Endothelial cell of umbilical vein (primary cell): ENCODE measurements at regions not wholly inside any gene's neighbourhood (a gene's known extent, or its start where the extent isn't known, plus 50 kb on each side); places are given as distances from the start of the nearest gene placed in this dataset.

Experiments
- BruUV-seq: library from RNA; stranded (reverse); fragments of 400-500 nt; replicated peaks from 2 replicates; lab custom pipeline; 2021; lab: Mats Ljungman, UMichigan
- CTCF ChIA-PET: fragments of 300-600, 350-600 bp; sonication (Branson Sonifier 250); formaldehyde crosslinking; loops from one replicate; lab custom pipeline; 2021; ENCODE audit warnings: antibody characterized with exemption, inconsistent platforms; lab: Charles Lee
- POLR2A ChIA-PET: fragments of 300-600, 350-600 bp; sonication (Branson Sonifier 250); formaldehyde crosslinking; loops from one replicate; lab custom pipeline; 2021; ENCODE audit warnings: antibody characterized with exemption, inconsistent platforms; lab: Charles Lee
- DNase-seq: peaks from one replicate; pipeline ENCODE4 v3.0.0-alpha.2; 2011; ENCODE audit warnings: low read depth, low spot score
- FAIRE-seq: peaks from 2 replicates; lab custom pipeline; 2011; peaks lifted over from hg19 to GRCh38; lab: Jason Lieb, UNC
- H2AFZ ChIP-seq: 2 replicates; pipeline ENCODE4 v1.6.0; 2012; ENCODE audit warnings: low read depth, low read length, control low read depth, inconsistent platforms
- H3K27ac ChIP-seq: 2 replicates; pipeline ENCODE4 v1.5.1; 2011; ENCODE audit warnings: low read depth, mild to moderate bottlenecking, control low read depth, low read length, moderate library complexity; ENCODE audit not compliant: insufficient read depth
- H3K27me3 ChIP-seq, 2 experiments: 2 replicates each; pipeline versions ENCODE4 v1.6.0 to v1.6.1; 2011; ENCODE audit warnings: low read length in 2 of 2, mixed read lengths in 1 of 2; ENCODE audit not compliant: control insufficient read depth in 2 of 2, insufficient read depth in 2 of 2
- H3K36me3 ChIP-seq, 2 experiments: 2 replicates in 1 of 2; 3 replicates in 1 of 2; pipeline ENCODE4 v1.5.1; 2011; ENCODE audit warnings: low read length in 2 of 2, mild to moderate bottlenecking in 1 of 2, moderate library complexity in 1 of 2; ENCODE audit not compliant: control insufficient read depth in 2 of 2, insufficient read depth in 2 of 2; ENCODE audit errors: extremely low read depth in 1 of 2
- H3K4me1 ChIP-seq: 3 replicates; pipeline ENCODE4 v1.5.1; 2011; ENCODE audit warnings: mild to moderate bottlenecking, low read length; ENCODE audit not compliant: control insufficient read depth, insufficient read depth; ENCODE audit errors: extremely low read depth
- H3K4me2 ChIP-seq: 2 replicates; pipeline ENCODE4 v1.6.1; 2011; ENCODE audit warnings: low read length, control low read depth, mixed read lengths; ENCODE audit not compliant: insufficient read depth
- H3K4me3 ChIP-seq, 3 experiments: fragments of 200-600 bp in 1 of 3; sonication (generic), shearing (Covaris generic) in 1 of 3; replicated peaks in 1 of 3; 2 replicates each; pipeline ENCODE4 v1.5.1; 2011 to 2016; ENCODE audit warnings: control low read depth in 3 of 3, low read length in 3 of 3, mild to moderate bottlenecking in 2 of 3, inconsistent platforms in 1 of 3, low read depth in 1 of 3, moderate library complexity in 1 of 3; ENCODE audit not compliant: insufficient read depth in 1 of 3
- H3K79me2 ChIP-seq: 2 replicates; pipeline ENCODE4 v1.6.0; 2012; ENCODE audit warnings: low read length, inconsistent platforms; ENCODE audit not compliant: control insufficient read depth, insufficient read depth
- H3K9ac ChIP-seq: replicated peaks from 2 replicates; pipeline ENCODE3; 2011; ENCODE audit warnings: low read length, control low read depth; ENCODE audit not compliant: insufficient read depth; ENCODE audit errors: extremely low read depth
- H3K9me1 ChIP-seq: replicated peaks from 3 replicates; pipeline ENCODE4 v1.6.0; 2011; ENCODE audit warnings: mild to moderate bottlenecking, low read length; ENCODE audit not compliant: control insufficient read depth, insufficient read depth; ENCODE audit errors: extremely low read depth
- H3K9me3 ChIP-seq: replicated peaks from 2 replicates; pipeline ENCODE4 v1.5.1; 2012; ENCODE audit warnings: low read length, inconsistent platforms; ENCODE audit not compliant: control insufficient read depth, insufficient read depth
- H4K20me1 ChIP-seq: replicated peaks from 2 replicates; pipeline ENCODE3; 2011; ENCODE audit warnings: mild to moderate bottlenecking, low read length; ENCODE audit not compliant: control insufficient read depth, insufficient read depth; ENCODE audit errors: extremely low read depth
- CTCF ChIP-seq, 2 donors: IDR thresholded peaks; 1 replicate in 1 of 2; 2 replicates in 1 of 2; pipeline ENCODE4 v1.5.1; 2011; ENCODE audit warnings: low read length in 2 of 2, mild to moderate bottlenecking in 2 of 2, moderate library complexity in 2 of 2, control low read depth in 1 of 2, inconsistent platforms in 1 of 2, low read depth in 1 of 2; ENCODE audit not compliant: insufficient read depth in 1 of 2; ENCODE audit errors: extremely low read depth in 1 of 2
- EZH2 ChIP-seq: IDR thresholded peaks from 2 replicates; pipeline ENCODE4 v1.6.1; 2012; ENCODE audit warnings: borderline replicate concordance, low read depth, mild to moderate bottlenecking, moderate library complexity, low read length, inconsistent platforms; ENCODE audit not compliant: severe bottlenecking
- FOS ChIP-seq: IDR thresholded peaks from 2 replicates; pipeline ENCODE4 v1.6.1; 2011; ENCODE audit warnings: mild to moderate bottlenecking, low read length, moderate library complexity, borderline replicate concordance; ENCODE audit not compliant: insufficient read depth
- GATA2 ChIP-seq: IDR thresholded peaks from 2 replicates; pipeline ENCODE4 v1.7.0; 2011; ENCODE audit warnings: low read depth, mild to moderate bottlenecking, moderate library complexity, mixed read lengths, low read length; ENCODE audit not compliant: insufficient read length, insufficient read depth
- JUN ChIP-seq: IDR thresholded peaks from 2 replicates; pipeline ENCODE4 v1.6.1; 2011; ENCODE audit warnings: borderline replicate concordance, low read depth; ENCODE audit not compliant: insufficient read length, insufficient read depth
- MAX ChIP-seq: IDR thresholded peaks from 2 replicates; pipeline ENCODE4 v1.6.1; 2011; ENCODE audit not compliant: insufficient read depth, insufficient read length
- MYC ChIP-seq: IDR thresholded peaks from one replicate; pipeline ENCODE4 v1.6.1; 2011; ENCODE audit warnings: mild to moderate bottlenecking, low read depth, low read length
- POLR2A ChIP-seq: IDR thresholded peaks from 2 replicates; pipeline ENCODE4 v1.6.1; 2012; ENCODE audit warnings: low read depth, mild to moderate bottlenecking, control low read depth, low read length
- POLR2AphosphoS5 ChIP-seq: IDR thresholded peaks from 2 replicates; pipeline ENCODE4 v1.6.1; 2012; ENCODE audit warnings: low read depth, mild to moderate bottlenecking, control low read depth, low read length, moderate library complexity; ENCODE audit not compliant: insufficient read depth
- dilution Hi-C: fragments of 300-500 bp; cut with MboI; formaldehyde crosslinking; loops from one replicate; pipeline ENCODE4 v1.15.0; 2019; ENCODE audit warnings: low sequenced_read_pairs; ENCODE audit not compliant: extremely low pct_ligation_motif_present
- intact Hi-C: fragments of 100-400 bp; cut with micrococcal nuclease; formaldehyde crosslinking; loops from one replicate; pipeline ENCODE4 v1.10.0; 2022

GRCh38 chr4:54913751-54914526 lies 211.5 kb downstream of the KDR start:
- Histone ChIP-seq H3K4me3 (no peak overlapping the region), H3K9ac (no peak overlapping the region), H3K4me1 (no peaks in the 10 kb centered on the region), H2AFZ (no peak overlapping the region), H3K9me1 (no peaks in the 10 kb centered on the region), H3K27me3 (peaks cover 34 to 47% of the 10 kb centered on the region in 2 experiments), H3K36me3 (no peaks in the 10 kb centered on the region), H3K9me3 (no peaks in the 10 kb centered on the region), H3K4me2 (no peak overlapping the region), H3K27ac (no peak overlapping the region), H4K20me1 (no peaks in the 10 kb centered on the region), H3K79me2 (no peaks in the 10 kb centered on the region)
- BruUV-seq = no TSS peak
- TF ChIP-seq MAX (no peak), JUN (no peak), FOS (no peak), POLR2A (no peak), GATA2 (no peak), MYC (no peak), POLR2AphosphoS5 (no peak), CTCF (IDR thresholded peaks at IDR 0.05; ENCODE audit: extremely low read depth in 1 of 2, insufficient read depth in 1 of 2, low read depth in 1 of 2, low read length in 2 of 2) (no peak), EZH2 (no peak)
- FAIRE-seq (no peak), DNase-seq (peak; percentile 62)
- intact Hi-C loops (loop anchor here (1.0 kb wide), 2 partner anchors 16 to 28 kb away; no protein-coding TSS in a partner anchor), dilution Hi-C loops (no loop called here)
- POLR2A ChIA-PET = interaction anchor here (1.0 kb wide), 1 partner anchor 28 kb away, joined by 6 read pairs; no protein-coding TSS in a partner anchor
- CTCF ChIA-PET = interaction anchor here (1.2 to 1.6 kb wide), 2 partner anchors 15 to 18 kb away, joined by 3 to 4 read pairs; no protein-coding TSS in a partner anchor
